ENCODE measurements at regions not wholly inside any gene's neighbourhood (a gene's known extent, or its start where the extent isn't known, plus 50 kb on each side); places are given as distances from the start of the nearest gene placed in this dataset.

- Histone ChIP-seq H3K36me3 (no peaks in the 10 kb centered on the region), H3K4me3 (ENCODE audit: low read depth, low read length) (no peak overlapping the region), H3K4me1 (no peaks in the 10 kb centered on the region), H3K9me3 (no peaks in the 10 kb centered on the region), H3K27me3 (no peaks in the 10 kb centered on the region)
- no peak for TF ChIP-seq CTCF (IDR thresholded peaks at IDR 0.05; ENCODE audit: low read depth, low read length)
- DNase-seq: no peak
These were observed 453.6 kb downstream of the TMEM135 start for GRCh38 chr11:87491381-87491780.

DNA sequence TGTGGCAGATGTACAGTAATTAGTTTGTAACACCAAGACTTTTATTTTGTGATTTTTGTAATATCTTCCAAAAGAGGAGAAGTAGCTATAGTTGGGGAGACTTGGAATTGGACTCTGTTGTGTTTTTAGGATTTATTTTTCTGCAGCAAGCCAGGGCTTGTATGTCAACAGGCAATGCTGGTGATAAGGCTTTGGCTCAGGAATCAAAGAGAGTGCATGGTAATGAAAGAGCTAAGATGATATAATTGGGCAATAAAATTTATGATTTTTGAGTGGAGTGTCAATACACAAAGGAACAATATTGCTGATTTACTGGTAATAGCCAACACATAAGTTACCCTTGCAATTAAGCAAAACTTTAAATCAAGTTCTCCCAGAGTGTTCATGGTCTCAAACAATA is 452.9 kb downstream of the TMEM135 start:
- Histone ChIP-seq H3K4me1 (no peaks in the 10 kb centered on the region), H3K9me3 (no peaks in the 10 kb centered on the region), H3K4me3 (ENCODE audit: low read depth, low read length) (no peak overlapping the region), H3K36me3 (no peaks in the 10 kb centered on the region), H3K27me3 (no peaks in the 10 kb centered on the region)
- DNase-seq: no peak
- no peak for TF ChIP-seq CTCF (IDR thresholded peaks at IDR 0.05; ENCODE audit: low read depth, low read length)

DNA sequence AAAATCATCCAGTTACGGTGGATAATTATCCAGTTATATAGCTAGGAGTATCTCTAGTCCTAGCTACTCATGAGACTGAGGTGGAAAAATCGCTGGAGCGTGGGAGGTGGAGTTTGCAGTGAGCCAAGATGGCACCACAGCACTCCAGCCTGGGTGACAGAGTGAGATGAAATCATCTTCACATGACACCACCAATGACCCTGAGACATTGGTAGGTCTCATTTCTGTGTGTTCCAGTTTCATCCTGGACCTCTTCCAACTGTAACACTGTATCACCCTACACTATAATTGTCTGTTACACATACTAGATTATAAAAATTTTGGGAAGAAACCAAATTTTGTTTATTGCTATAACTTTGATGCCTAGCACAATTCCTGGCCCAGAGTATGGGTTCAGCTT is 446.8 kb downstream of the TMEM135 start:
- no peak overlapping the region for H3K4me3 ChIP-seq (ENCODE audit: low read depth, low read length)
- H3K4me1 ChIP-seq: no peaks in the 10 kb centered on the region
- no peaks in the 10 kb centered on the region for H3K27me3 ChIP-seq
- H3K9me3 ChIP-seq: no peaks in the 10 kb centered on the region
- H3K36me3 ChIP-seq: no peaks in the 10 kb centered on the region
- DNase-seq: no peak
- no peak for TF ChIP-seq CTCF (IDR thresholded peaks at IDR 0.05; ENCODE audit: low read depth, low read length)

DNA sequence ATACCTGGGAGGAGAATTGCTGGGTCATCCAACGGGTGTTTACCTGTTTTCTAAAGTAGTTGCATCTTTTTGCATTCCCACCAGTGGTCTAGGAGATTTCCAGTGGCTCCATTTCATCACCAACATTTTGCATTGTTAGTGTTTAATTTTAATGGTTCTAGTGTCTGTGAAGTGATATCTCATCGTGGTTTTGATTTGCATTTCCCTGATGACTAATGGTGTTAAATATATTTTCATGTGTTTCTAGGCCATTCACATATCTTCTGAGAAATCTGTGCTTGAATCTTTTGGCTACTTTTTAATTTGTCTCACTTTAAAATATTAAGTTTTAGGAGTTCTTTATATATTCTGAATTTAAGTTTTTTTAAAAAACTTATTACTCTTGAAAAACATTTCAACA is 439.6 kb downstream of the TMEM135 start:
- Histone ChIP-seq H3K4me1 (no peaks in the 10 kb centered on the region), H3K27me3 (no peaks in the 10 kb centered on the region), H3K4me3 (ENCODE audit: low read depth, low read length) (no peak overlapping the region), H3K9me3 (no peaks in the 10 kb centered on the region), H3K36me3 (no peaks in the 10 kb centered on the region)
- no peak for TF ChIP-seq CTCF (IDR thresholded peaks at IDR 0.05; ENCODE audit: low read depth, low read length)
- DNase-seq: no peak

DNA sequence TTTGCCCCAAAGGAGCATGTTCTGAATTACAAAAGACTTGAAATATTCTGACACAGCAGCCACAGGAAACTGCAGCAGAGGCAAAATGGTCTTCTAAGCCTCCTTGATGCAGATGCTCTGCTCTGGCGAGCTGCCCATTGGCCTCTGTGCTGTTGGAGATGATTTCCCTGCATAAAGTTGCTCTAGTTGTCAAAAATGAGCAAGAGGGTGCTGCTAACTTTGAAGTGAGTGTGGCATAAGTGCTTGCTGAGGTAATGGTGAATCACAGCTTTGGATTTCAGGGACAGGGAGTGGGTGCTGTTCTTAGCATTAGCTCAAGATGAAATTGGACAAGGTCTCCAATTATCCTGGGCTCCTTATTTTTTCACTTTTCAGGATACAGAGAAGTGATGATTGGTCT is 435.4 kb downstream of the TMEM135 start:
- H3K4me1 ChIP-seq: no peaks in the 10 kb centered on the region
- TF ChIP-seq CTCF (IDR thresholded peaks at IDR 0.05; ENCODE audit: low read depth, low read length): no peak
- no peak for DNase-seq
- H3K9me3 ChIP-seq: no peaks in the 10 kb centered on the region
- no peak overlapping the region for H3K4me3 ChIP-seq (ENCODE audit: low read depth, low read length)
- no peaks in the 10 kb centered on the region for H3K36me3 ChIP-seq
- peaks cover 4% of the 10 kb centered on the region; the same call in 1 of the 2 replicates for H3K27me3 ChIP-seq

DNA sequence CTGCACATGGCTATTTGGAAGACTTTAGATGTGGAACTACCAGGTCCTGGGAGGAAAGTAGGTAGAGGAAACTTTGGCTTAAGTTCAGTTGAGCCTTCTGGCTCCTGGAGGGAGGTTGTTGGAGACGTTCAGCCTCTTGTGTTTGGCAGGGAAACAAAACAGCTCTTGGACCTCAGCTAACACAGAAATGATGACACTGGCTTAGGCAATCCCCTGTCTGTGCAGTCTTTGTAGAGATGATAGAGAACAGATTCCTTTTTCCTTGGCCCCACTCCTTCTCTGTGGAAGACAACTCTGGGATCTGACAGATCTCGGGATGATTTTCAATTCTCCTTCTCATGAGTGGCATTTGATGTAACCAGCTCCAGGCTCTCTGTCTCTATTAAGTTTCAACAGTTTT is 428.5 kb downstream of the TMEM135 start:
- no peak overlapping the region for H3K4me3 ChIP-seq (ENCODE audit: low read depth, low read length)
- H3K4me1 ChIP-seq: no peaks in the 10 kb centered on the region
- no peaks in the 10 kb centered on the region for H3K36me3 ChIP-seq
- H3K9me3 ChIP-seq: no peaks in the 10 kb centered on the region
- peaks cover 18% of the 10 kb centered on the region for H3K27me3 ChIP-seq
- no peak for DNase-seq
- TF ChIP-seq CTCF (IDR thresholded peaks at IDR 0.05; ENCODE audit: low read depth, low read length): no peak

Data from BE2C (cell line).